ENCODE measurements at regions not wholly inside any gene's neighbourhood (a gene's known extent, or its start where the extent isn't known, plus 50 kb on each side); places are given as distances from the start of the nearest gene placed in this dataset.

GRCh38 chr18:37674570-37674969 is 109.0 kb upstream of the CELF4 start:
- Histone ChIP-seq H3K4me3 (ENCODE audit: extremely low read depth in 1 of 4, insufficient read depth in 2 of 4, low read depth in 3 of 4, low read length in 4 of 4) (no peak overlapping the region), H3K27ac (ENCODE audit: low read depth, low read length) (no peak overlapping the region), H3K23ac (ENCODE audit: insufficient read length) (no peak overlapping the region), H3K79me1 (ENCODE audit: low read depth, low read length) (no peaks in the 10 kb centered on the region), H4K20me1 (replicated peaks in 1 of 2; ENCODE audit: control insufficient read depth in 1 of 2, insufficient read depth in 2 of 2, low read length in 2 of 2) (no peaks in the 10 kb centered on the region), H2AK5ac (ENCODE audit: low read depth, low read length) (no peak overlapping the region), H2BK5ac (ENCODE audit: low read depth, low read length) (no peak overlapping the region), H3K14ac (ENCODE audit: insufficient read length) (no peak overlapping the region), H3K4me2 (ENCODE audit: insufficient read depth in 1 of 2, low read depth in 2 of 2, low read length in 2 of 2) (no peak overlapping the region), H3K18ac (ENCODE audit: extremely low read depth, low read length) (no peak overlapping the region), H3K27me3 (replicated peaks in 1 of 4; ENCODE audit: control insufficient read depth in 3 of 4, extremely low read depth in 1 of 4, insufficient read depth in 3 of 4, low read length in 3 of 4) (no peaks in the 10 kb centered on the region), H4K5ac (ENCODE audit: insufficient read length, low read depth, low read length) (no peak overlapping the region), H2BK12ac (ENCODE audit: low read depth, low read length) (no peak overlapping the region), H2AFZ (ENCODE audit: low read length) (no peak overlapping the region), H4K8ac (ENCODE audit: extremely low read depth, insufficient read depth, low read length) (no peak overlapping the region), H3K79me2 (ENCODE audit: control insufficient read depth in 1 of 2, insufficient read depth in 2 of 2, low read length in 2 of 2) (no peaks in the 10 kb centered on the region), H3K23me2 (ENCODE audit: low read depth, low read length) (no peaks in the 10 kb centered on the region), H3K9me3 (ENCODE audit: insufficient read depth in 2 of 2, low read depth in 1 of 2, low read length in 1 of 2) (no peaks in the 10 kb centered on the region), H3K56ac (replicated peaks; ENCODE audit: insufficient read length, low read depth, low read length) (no peak overlapping the region), H3K36me3 (ENCODE audit: control insufficient read depth in 2 of 4, insufficient read depth in 4 of 4, low read length in 3 of 4) (no peaks in the 10 kb centered on the region), H2BK120ac (replicated peaks; ENCODE audit: low read depth, low read length) (no peak overlapping the region), H3K4ac (replicated peaks; ENCODE audit: insufficient read length, low read depth, low read length) (no peak overlapping the region), H2BK15ac (ENCODE audit: low read length) (no peak overlapping the region), H4K91ac (replicated peaks; ENCODE audit: insufficient read length, low read length) (no peak overlapping the region), H3K4me1 (replicated peaks in 1 of 4; ENCODE audit: control insufficient read depth in 3 of 4, insufficient read depth in 4 of 4, low read length in 3 of 4) (peaks cover 0 to 4% (median 1%) of the 10 kb centered on the region in 4 experiments; a peak in 5 of 7 replicates), H3K9ac (replicated peaks in 1 of 4; ENCODE audit: extremely low read depth in 1 of 4, low read depth in 3 of 4, low read length in 3 of 4) (no peak overlapping the region), H2BK20ac (ENCODE audit: low read length) (no peak overlapping the region)
- DNase-seq (ENCODE audit: low read depth in 1 of 2, low spot score in 2 of 2) (no peak), FAIRE-seq (no peak)
- CTCF ChIA-PET (ENCODE audit: partially characterized antibody), result no interaction called here
- TF ChIP-seq RBBP5 (IDR thresholded peaks at IDR 0.05; ENCODE audit: borderline replicate concordance, low read depth, low read length) (no peak), E2F6 (IDR thresholded peaks at IDR 0.05) (no peak), SIX5 (IDR thresholded peaks at IDR 0.05; ENCODE audit: low read depth, low read length) (no peak), SUZ12 (IDR thresholded peaks at IDR 0.05; ENCODE audit: low read length) (no peak), CHD2 (IDR thresholded peaks at IDR 0.05; ENCODE audit: low read length) (no peak), SIRT6 (IDR thresholded peaks at IDR 0.05; ENCODE audit: low read length) (no peak), SAP30 (IDR thresholded peaks at IDR 0.05; ENCODE audit: insufficient read depth, insufficient replicate concordance, low read length) (no peak)
- TF ChIP-seq, protein P1, sequence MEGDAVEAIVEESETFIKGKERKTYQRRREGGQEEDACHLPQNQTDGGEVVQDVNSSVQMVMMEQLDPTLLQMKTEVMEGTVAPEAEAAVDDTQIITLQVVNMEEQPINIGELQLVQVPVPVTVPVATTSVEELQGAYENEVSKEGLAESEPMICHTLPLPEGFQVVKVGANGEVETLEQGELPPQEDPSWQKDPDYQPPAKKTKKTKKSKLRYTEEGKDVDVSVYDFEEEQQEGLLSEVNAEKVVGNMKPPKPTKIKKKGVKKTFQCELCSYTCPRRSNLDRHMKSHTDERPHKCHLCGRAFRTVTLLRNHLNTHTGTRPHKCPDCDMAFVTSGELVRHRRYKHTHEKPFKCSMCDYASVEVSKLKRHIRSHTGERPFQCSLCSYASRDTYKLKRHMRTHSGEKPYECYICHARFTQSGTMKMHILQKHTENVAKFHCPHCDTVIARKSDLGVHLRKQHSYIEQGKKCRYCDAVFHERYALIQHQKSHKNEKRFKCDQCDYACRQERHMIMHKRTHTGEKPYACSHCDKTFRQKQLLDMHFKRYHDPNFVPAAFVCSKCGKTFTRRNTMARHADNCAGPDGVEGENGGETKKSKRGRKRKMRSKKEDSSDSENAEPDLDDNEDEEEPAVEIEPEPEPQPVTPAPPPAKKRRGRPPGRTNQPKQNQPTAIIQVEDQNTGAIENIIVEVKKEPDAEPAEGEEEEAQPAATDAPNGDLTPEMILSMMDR (IDR thresholded peaks at IDR 0.05; ENCODE audit: control extremely low read depth in 1 of 3, insufficient read depth in 1 of 3, low read depth in 1 of 3, low read length in 3 of 3), result no peak
- WGBS, 2 experiments (ENCODE audit: extremely low coverage in 1 of 2, insufficient coverage in 1 of 2, insufficient read length in 1 of 2, insufficient replicate concordance in 2 of 2, low coverage in 1 of 2, low lambda C conversion rate in 2 of 2, missing lambda C conversion rate in 1 of 2), result 92% methylated on average over 4 of the region's 4 CpGs; no CpG with 5 or more reads in 1 of the 2 experiments
- POLR2A ChIA-PET (ENCODE audit: partially characterized antibody), result no interaction called here

Data from H1 (cell line).